PC-3 (cell line): ENCODE measurements at regions not wholly inside any gene's neighbourhood (a gene's known extent, or its start where the extent isn't known, plus 50 kb on each side); places are given as distances from the start of the nearest gene placed in this dataset.

ENCODE experiments used
- ATAC-seq: fragments of 200-7000 bp; cut with Tn5 transposase; 2 replicates; pipeline ENCODE4 v1.9.1; 2020; ENCODE audit warnings: mild to moderate bottlenecking, moderate library complexity
- BruUV-seq: library from RNA; stranded (reverse); fragments of 400-500 nt; replicated peaks from 2 replicates; lab custom pipeline; 2021; lab: Mats Ljungman, UMichigan
- CTCF ChIA-PET: fragments of 300-600 bp; sonication (Branson Sonifier 250); formaldehyde crosslinking; loops from one replicate; lab custom pipeline; 2022; ENCODE audit warnings: antibody characterized with exemption; lab: Charles Lee
- POLR2A ChIA-PET: fragments of 300-600 bp; sonication (Branson Sonifier 250); formaldehyde crosslinking; loops from one replicate; lab custom pipeline; 2022; ENCODE audit warnings: antibody characterized with exemption; ENCODE audit not compliant: unreplicated experiment; lab: Charles Lee
- DNase-seq: peaks from one replicate; pipeline ENCODE4 v3.0.0-alpha.2; 2015
- H2AFZ ChIP-seq: fragments of 300-600 bp; sonication (generic); 2 replicates; pipeline ENCODE4 v1.6.0; 2016; ENCODE audit warnings: antibody characterized with exemption, low read length
- H3F3A ChIP-seq: fragments of 300-600 bp; sonication (generic); one replicate; pipeline ENCODE4 v1.6.0; 2017; ENCODE audit warnings: antibody characterized with exemption, low read length, control low read depth, mild to moderate bottlenecking; ENCODE audit not compliant: unreplicated experiment
- H3K27ac ChIP-seq: fragments of 300-600 bp; sonication (generic); 2 replicates; pipeline ENCODE4 v1.5.1; 2016; ENCODE audit warnings: mild to moderate bottlenecking, low read length
- H3K27me3 ChIP-seq: fragments of 300-600 bp; sonication (generic); 2 replicates; pipeline ENCODE4 v1.6.1; 2016; ENCODE audit warnings: low read length, mixed read lengths
- H3K36me3 ChIP-seq: fragments of 300-600 bp; sonication (generic); 2 replicates; pipeline ENCODE4 v1.6.1; 2016; ENCODE audit warnings: low read depth, mixed run types, low read length, mixed read lengths
- H3K4me1 ChIP-seq: fragments of 300-600 bp; sonication (generic); 2 replicates; pipeline ENCODE4 v1.5.1; 2016; ENCODE audit warnings: low read length; ENCODE audit not compliant: insufficient read depth
- H3K4me2 ChIP-seq: fragments of 300-600 bp; sonication (generic); 2 replicates; pipeline ENCODE4 v1.6.0; 2016; ENCODE audit warnings: low read length
- H3K4me3 ChIP-seq: fragments of 300-600 bp; sonication (generic); 2 replicates; pipeline ENCODE4 v1.5.1; 2016; ENCODE audit warnings: mild to moderate bottlenecking, low read length, mixed read lengths
- H3K79me2 ChIP-seq: fragments of 300-600 bp; sonication (generic); 2 replicates; pipeline ENCODE4 v1.6.1; 2017; ENCODE audit warnings: low read length, mixed read lengths
- H3K9ac ChIP-seq: fragments of 300-600 bp; sonication (generic); 2 replicates; pipeline ENCODE4 v1.6.0; 2016; ENCODE audit warnings: mild to moderate bottlenecking, low read length
- H3K9me2 ChIP-seq: fragments of 300-600 bp; sonication (generic); replicated peaks from 2 replicates; pipeline ENCODE4 v1.6.1; 2016; ENCODE audit warnings: mixed run types, low read length, mixed read lengths
- H3K9me3 ChIP-seq: fragments of 300-600 bp; sonication (generic); 2 replicates; pipeline ENCODE4 v1.6.1; 2016; ENCODE audit warnings: low read length, mixed read lengths
- H4K20me1 ChIP-seq: fragments of 300-600 bp; sonication (generic); 2 replicates; pipeline ENCODE4 v1.6.1; 2016; ENCODE audit warnings: low read length, mixed read lengths
- CTCF ChIP-seq: fragments of 300-600 bp; sonication (generic); conservative IDR thresholded peaks from 2 replicates; pipeline ENCODE4 v1.5.1; 2017; ENCODE audit warnings: antibody characterized with exemption, low read depth, mild to moderate bottlenecking, low read length
- EZH2 ChIP-seq: fragments of 300-600 bp; sonication (generic); IDR thresholded peaks from one replicate; pipeline ENCODE4 v1.6.1; 2017; ENCODE audit warnings: antibody characterized with exemption, mild to moderate bottlenecking, low read length; ENCODE audit not compliant: unreplicated experiment
- EZH2phosphoT487 ChIP-seq: fragments of 300-600 bp; sonication (generic); IDR thresholded peaks from 2 replicates; pipeline ENCODE4 v1.6.1; 2018; ENCODE audit warnings: mild to moderate bottlenecking, antibody characterized with exemption, low read length, borderline replicate concordance
- intact Hi-C: fragments of 100-400 bp; cut with micrococcal nuclease; formaldehyde crosslinking; loops from 2 replicates; pipeline ENCODE4 v1.9.0; 2023

DNA sequence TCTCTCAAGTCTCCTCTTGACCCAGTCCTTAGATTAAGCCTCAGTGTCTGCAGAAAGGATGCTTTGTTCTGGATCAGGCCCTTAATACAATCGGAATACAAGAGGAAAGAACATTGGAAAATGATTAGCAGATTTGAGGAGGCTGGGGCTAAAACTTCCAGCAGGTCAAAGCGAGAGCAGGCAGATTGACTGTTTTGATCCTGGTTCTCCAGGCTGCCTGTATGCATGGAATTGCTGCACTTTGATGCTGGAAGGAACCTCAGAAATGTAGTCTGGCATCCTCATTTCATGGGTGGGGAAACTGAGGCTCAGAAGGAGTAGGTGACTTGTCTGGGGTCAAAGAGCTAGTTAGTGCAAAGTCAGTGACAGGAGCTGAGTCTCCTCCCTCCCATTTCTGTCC, 202.8 kb downstream of the EMX2 start:
- H3K4me2 ChIP-seq: no peak overlapping the region
- no peaks in the 10 kb centered on the region for H3K4me1 ChIP-seq
- H4K20me1 ChIP-seq: no peaks in the 10 kb centered on the region
- no peak for ATAC-seq
- no peaks in the 10 kb centered on the region for H3K9me3 ChIP-seq
- no peak overlapping the region for H2AFZ ChIP-seq
- no peak for TF ChIP-seq EZH2phosphoT487
- TF ChIP-seq CTCF: no peak
- no peak for TF ChIP-seq EZH2
- no peak overlapping the region for H3K9ac ChIP-seq
- H3F3A ChIP-seq: no peaks in the 10 kb centered on the region
- CTCF ChIA-PET: no interaction called here
- H3K27ac ChIP-seq: no peak overlapping the region
- H3K36me3 ChIP-seq: no peaks in the 10 kb centered on the region
- H3K79me2 ChIP-seq: no peaks in the 10 kb centered on the region
- no TSS peak for BruUV-seq
- DNase-seq: no peak
- no peak overlapping the region for H3K4me3 ChIP-seq
- POLR2A ChIA-PET: no interaction called here
- peaks cover 44% of the 10 kb centered on the region for H3K27me3 ChIP-seq
- no peaks in the 10 kb centered on the region for H3K9me2 ChIP-seq
- intact Hi-C loops: no loop called here

- ChIA-PET CTCF (no interaction called here), POLR2A (no interaction called here)
- intact Hi-C loops: no loop called here
- Histone ChIP-seq H3K9me3 (no peaks in the 10 kb centered on the region), H3K4me1 (no peaks in the 10 kb centered on the region), H3F3A (no peaks in the 10 kb centered on the region), H3K4me3 (no peak overlapping the region), H3K36me3 (no peaks in the 10 kb centered on the region), H2AFZ (no peak overlapping the region), H3K79me2 (no peaks in the 10 kb centered on the region), H3K9me2 (no peaks in the 10 kb centered on the region), H3K9ac (no peak overlapping the region), H4K20me1 (no peaks in the 10 kb centered on the region), H3K4me2 (no peak overlapping the region), H3K27ac (no peak overlapping the region), H3K27me3 (peaks cover 43% of the 10 kb centered on the region)
- no TSS peak for BruUV-seq
- TF ChIP-seq CTCF (no peak), EZH2phosphoT487 (no peak), EZH2 (no peak)
- DNase-seq (no peak), ATAC-seq (no peak)
Observed at GRCh38 chr10:117746541-117747448, 204.2 kb downstream of the EMX2 start.

GRCh38 chr10:117747636-117748035, 205.1 kb downstream of the EMX2 start:
- BruUV-seq: no TSS peak
- no peak for ATAC-seq
- H3K9ac ChIP-seq: no peak overlapping the region
- H3F3A ChIP-seq: no peaks in the 10 kb centered on the region
- no peaks in the 10 kb centered on the region for H3K9me3 ChIP-seq
- no peak overlapping the region for H3K4me2 ChIP-seq
- no peaks in the 10 kb centered on the region for H3K4me1 ChIP-seq
- H3K36me3 ChIP-seq: no peaks in the 10 kb centered on the region
- ChIA-PET CTCF (no interaction called here), POLR2A (no interaction called here)
- H3K4me3 ChIP-seq: no peak overlapping the region
- peaks cover 39% of the 10 kb centered on the region for H3K27me3 ChIP-seq
- no peaks in the 10 kb centered on the region for H3K79me2 ChIP-seq
- TF ChIP-seq CTCF (no peak), EZH2phosphoT487 (no peak)
- no peak overlapping the region for H3K27ac ChIP-seq
- H2AFZ ChIP-seq: no peak overlapping the region
- H3K9me2 ChIP-seq: no peaks in the 10 kb centered on the region
- H4K20me1 ChIP-seq: no peaks in the 10 kb centered on the region
- intact Hi-C loops: no loop called here
- no peak for DNase-seq
